ENCODE measurements at regions not wholly inside any gene's neighbourhood (a gene's known extent, or its start where the extent isn't known, plus 50 kb on each side); places are given as distances from the start of the nearest gene placed in this dataset.

DNA sequence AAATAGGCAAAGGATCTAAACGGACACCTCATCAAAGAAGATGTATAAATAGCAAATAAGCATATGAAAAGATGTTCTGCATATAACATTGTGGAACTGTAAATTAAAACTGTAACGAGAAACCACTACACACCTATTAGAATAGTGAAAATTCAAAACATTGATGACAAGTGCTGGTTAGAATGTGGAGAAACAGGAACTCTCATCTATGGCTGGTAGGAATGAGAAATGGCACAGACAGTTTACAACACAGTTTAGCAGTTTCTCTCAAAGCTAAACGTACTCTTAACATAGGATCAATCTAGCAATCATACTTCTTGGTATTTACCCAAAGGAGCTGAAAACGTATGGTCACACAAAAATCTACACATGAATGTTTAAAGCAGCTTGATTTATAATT lies 126.2 kb downstream of the TRIB2 start:
- Mint-ChIP-seq H3K36me3 (no peaks in the 10 kb centered on the region), H3K9me3 (peaks cover 6% of the 10 kb centered on the region; the same call in 1 of the 2 replicates), H3K27me3 (ENCODE audit: low read depth) (no peaks in the 10 kb centered on the region), H3K27ac (no peak overlapping the region), H3K4me3 (no peak overlapping the region), H3K4me1 (peaks cover 15% of the 10 kb centered on the region)
- ATAC-seq (no peak), DNase-seq (ENCODE audit: low spot score) (no peak)
- TF ChIP-seq, protein P1, sequence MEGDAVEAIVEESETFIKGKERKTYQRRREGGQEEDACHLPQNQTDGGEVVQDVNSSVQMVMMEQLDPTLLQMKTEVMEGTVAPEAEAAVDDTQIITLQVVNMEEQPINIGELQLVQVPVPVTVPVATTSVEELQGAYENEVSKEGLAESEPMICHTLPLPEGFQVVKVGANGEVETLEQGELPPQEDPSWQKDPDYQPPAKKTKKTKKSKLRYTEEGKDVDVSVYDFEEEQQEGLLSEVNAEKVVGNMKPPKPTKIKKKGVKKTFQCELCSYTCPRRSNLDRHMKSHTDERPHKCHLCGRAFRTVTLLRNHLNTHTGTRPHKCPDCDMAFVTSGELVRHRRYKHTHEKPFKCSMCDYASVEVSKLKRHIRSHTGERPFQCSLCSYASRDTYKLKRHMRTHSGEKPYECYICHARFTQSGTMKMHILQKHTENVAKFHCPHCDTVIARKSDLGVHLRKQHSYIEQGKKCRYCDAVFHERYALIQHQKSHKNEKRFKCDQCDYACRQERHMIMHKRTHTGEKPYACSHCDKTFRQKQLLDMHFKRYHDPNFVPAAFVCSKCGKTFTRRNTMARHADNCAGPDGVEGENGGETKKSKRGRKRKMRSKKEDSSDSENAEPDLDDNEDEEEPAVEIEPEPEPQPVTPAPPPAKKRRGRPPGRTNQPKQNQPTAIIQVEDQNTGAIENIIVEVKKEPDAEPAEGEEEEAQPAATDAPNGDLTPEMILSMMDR (IDR thresholded peaks at IDR 0.05): no peak
- TF ChIP-seq ESRRA (CRISPR knock-in tag; IDR thresholded peaks at IDR 0.05; ENCODE audit: borderline replicate concordance): no peak
- TF ChIP-seq ZBTB21 (CRISPR knock-in tag; IDR thresholded peaks at IDR 0.05; ENCODE audit: borderline replicate concordance): no peak
- TF ChIP-seq IRF2 (CRISPR knock-in tag; IDR thresholded peaks at IDR 0.05; ENCODE audit: borderline replicate concordance, low read depth): no peak
- TF ChIP-seq SMAD3 (CRISPR knock-in tag; IDR thresholded peaks at IDR 0.05; ENCODE audit: borderline replicate concordance): no peak
- TF ChIP-seq ATF2 (CRISPR knock-in tag; IDR thresholded peaks at IDR 0.05; ENCODE audit: borderline replicate concordance, low read depth): no peak
- no peak for TF ChIP-seq FOXK1 (CRISPR knock-in tag; IDR thresholded peaks at IDR 0.05)
- no peak for TF ChIP-seq E2F4 (CRISPR knock-in tag; IDR thresholded peaks at IDR 0.05; ENCODE audit: borderline replicate concordance, low read depth)
- no peak for TF ChIP-seq TEAD4 (CRISPR knock-in tag; IDR thresholded peaks at IDR 0.05)
- no peak for TF ChIP-seq E2F5 (CRISPR knock-in tag; IDR thresholded peaks at IDR 0.05)
- TF ChIP-seq ZNF416 (CRISPR knock-in tag; IDR thresholded peaks at IDR 0.05): no peak
- TF ChIP-seq CBFB (CRISPR knock-in tag; IDR thresholded peaks at IDR 0.05; ENCODE audit: low read depth): no peak
- TF ChIP-seq, protein P2, sequence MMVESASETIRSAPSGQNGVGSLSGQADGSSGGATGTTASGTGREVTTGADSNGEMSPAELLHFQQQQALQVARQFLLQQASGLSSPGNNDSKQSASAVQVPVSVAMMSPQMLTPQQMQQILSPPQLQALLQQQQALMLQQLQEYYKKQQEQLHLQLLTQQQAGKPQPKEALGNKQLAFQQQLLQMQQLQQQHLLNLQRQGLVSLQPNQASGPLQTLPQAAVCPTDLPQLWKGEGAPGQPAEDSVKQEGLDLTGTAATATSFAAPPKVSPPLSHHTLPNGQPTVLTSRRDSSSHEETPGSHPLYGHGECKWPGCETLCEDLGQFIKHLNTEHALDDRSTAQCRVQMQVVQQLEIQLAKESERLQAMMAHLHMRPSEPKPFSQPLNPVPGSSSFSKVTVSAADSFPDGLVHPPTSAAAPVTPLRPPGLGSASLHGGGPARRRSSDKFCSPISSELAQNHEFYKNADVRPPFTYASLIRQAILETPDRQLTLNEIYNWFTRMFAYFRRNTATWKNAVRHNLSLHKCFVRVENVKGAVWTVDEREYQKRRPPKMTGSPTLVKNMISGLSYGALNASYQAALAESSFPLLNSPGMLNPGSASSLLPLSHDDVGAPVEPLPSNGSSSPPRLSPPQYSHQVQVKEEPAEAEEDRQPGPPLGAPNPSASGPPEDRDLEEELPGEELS (CRISPR knock-in tag; IDR thresholded peaks at IDR 0.05): no peak
- no peak for TF ChIP-seq NR2C2 (CRISPR knock-in tag; IDR thresholded peaks at IDR 0.05)
- no peak for TF ChIP-seq ZNF219 (CRISPR knock-in tag; IDR thresholded peaks at IDR 0.05; ENCODE audit: borderline replicate concordance)
- ChIA-PET POLR2A (no interaction called here), CTCF (no interaction called here)

DNA sequence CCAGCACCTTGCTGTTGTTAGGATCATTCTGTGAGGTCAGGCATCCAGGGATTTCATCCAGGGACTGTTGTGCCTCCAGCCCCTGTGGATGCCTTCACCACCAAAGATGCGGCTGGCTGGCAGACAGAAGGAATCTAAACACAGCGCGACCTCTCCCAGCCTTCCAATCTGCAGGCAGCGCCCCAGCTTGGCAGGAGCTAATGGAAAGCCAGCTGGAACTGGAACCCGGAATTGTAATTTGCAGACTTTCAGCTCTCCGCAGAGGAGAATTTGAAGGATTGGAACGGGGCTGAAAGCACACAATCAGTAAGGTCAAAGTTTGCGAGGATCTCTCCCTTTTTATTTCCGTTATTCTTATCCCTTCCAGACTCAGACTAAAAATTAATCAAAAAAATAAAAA lies 127.8 kb downstream of the TRIB2 start:
- ATAC-seq (no peak), DNase-seq (ENCODE audit: low spot score) (no peak)
- H3K27ac Mint-ChIP-seq: no peak overlapping the region
- H3K36me3 Mint-ChIP-seq: no peaks in the 10 kb centered on the region
- no peaks in the 10 kb centered on the region for H3K27me3 Mint-ChIP-seq (ENCODE audit: low read depth)
- POLR2A ChIA-PET: no interaction called here
- CTCF ChIA-PET: no interaction called here
- peaks cover 15% of the 10 kb centered on the region for H3K4me1 Mint-ChIP-seq
- no peak overlapping the region for H3K4me3 Mint-ChIP-seq
- peaks cover 6% of the 10 kb centered on the region; the same call in 1 of the 2 replicates for H3K9me3 Mint-ChIP-seq
- TF ChIP-seq ATF2 (CRISPR knock-in tag; IDR thresholded peaks at IDR 0.05; ENCODE audit: borderline replicate concordance, low read depth) (no peak), SP1 (CRISPR knock-in tag; conservative IDR thresholded peaks at IDR 0.05) (no peak), ETV6 (CRISPR knock-in tag; IDR thresholded peaks at IDR 0.05) (no peak), OVOL2 (CRISPR knock-in tag; IDR thresholded peaks at IDR 0.05; ENCODE audit: borderline replicate concordance) (no peak), NR2C2 (CRISPR knock-in tag; IDR thresholded peaks at IDR 0.05) (no peak), EMX1 (CRISPR knock-in tag; IDR thresholded peaks at IDR 0.05) (no peak), FOXK1 (CRISPR knock-in tag; IDR thresholded peaks at IDR 0.05) (no peak)
- TF ChIP-seq, protein P3, sequence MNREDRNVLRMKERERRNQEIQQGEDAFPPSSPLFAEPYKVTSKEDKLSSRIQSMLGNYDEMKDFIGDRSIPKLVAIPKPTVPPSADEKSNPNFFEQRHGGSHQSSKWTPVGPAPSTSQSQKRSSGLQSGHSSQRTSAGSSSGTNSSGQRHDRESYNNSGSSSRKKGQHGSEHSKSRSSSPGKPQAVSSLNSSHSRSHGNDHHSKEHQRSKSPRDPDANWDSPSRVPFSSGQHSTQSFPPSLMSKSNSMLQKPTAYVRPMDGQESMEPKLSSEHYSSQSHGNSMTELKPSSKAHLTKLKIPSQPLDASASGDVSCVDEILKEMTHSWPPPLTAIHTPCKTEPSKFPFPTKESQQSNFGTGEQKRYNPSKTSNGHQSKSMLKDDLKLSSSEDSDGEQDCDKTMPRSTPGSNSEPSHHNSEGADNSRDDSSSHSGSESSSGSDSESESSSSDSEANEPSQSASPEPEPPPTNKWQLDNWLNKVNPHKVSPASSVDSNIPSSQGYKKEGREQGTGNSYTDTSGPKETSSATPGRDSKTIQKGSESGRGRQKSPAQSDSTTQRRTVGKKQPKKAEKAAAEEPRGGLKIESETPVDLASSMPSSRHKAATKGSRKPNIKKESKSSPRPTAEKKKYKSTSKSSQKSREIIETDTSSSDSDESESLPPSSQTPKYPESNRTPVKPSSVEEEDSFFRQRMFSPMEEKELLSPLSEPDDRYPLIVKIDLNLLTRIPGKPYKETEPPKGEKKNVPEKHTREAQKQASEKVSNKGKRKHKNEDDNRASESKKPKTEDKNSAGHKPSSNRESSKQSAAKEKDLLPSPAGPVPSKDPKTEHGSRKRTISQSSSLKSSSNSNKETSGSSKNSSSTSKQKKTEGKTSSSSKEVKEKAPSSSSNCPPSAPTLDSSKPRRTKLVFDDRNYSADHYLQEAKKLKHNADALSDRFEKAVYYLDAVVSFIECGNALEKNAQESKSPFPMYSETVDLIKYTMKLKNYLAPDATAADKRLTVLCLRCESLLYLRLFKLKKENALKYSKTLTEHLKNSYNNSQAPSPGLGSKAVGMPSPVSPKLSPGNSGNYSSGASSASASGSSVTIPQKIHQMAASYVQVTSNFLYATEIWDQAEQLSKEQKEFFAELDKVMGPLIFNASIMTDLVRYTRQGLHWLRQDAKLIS (CRISPR knock-in tag; IDR thresholded peaks at IDR 0.05; ENCODE audit: borderline replicate concordance): no peak
- TF ChIP-seq, protein P2 (CRISPR knock-in tag; IDR thresholded peaks at IDR 0.05): no peak

All from WTC11 (cell line).